ENCODE measurements at regions not wholly inside any gene's neighbourhood (a gene's known extent, or its start where the extent isn't known, plus 50 kb on each side); places are given as distances from the start of the nearest gene placed in this dataset.
"Not testable (repeated sequence)": the region's sequence is repeated elsewhere in the genome, so short reads cannot be mapped to it uniquely, and the experiment has no call there.

GRCh38 chr2:223298329-223298728 lies 246.3 kb downstream of the KCNE4 start:
- ATAC-seq = not testable (repeated sequence)

DNA sequence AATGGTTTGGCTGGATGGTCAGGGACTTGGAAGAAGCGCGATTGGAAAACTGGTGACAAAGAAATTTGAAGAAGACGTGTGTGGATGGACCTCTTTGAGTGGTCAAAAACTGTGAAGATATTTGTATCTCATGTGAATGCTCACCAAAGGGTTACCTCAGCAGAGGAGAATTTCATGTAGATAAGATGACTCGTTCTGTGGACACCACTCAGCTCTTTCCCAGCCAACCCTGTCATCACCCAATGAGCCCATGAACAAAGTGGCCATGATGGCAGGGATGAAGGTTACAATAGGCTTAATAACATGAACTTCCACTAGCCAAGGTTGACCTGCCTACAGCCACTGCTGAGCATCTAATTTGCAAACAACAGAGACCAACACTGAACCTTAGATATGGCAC lies 248.3 kb downstream of the KCNE4 start:
- ATAC-seq = no peak

DNA sequence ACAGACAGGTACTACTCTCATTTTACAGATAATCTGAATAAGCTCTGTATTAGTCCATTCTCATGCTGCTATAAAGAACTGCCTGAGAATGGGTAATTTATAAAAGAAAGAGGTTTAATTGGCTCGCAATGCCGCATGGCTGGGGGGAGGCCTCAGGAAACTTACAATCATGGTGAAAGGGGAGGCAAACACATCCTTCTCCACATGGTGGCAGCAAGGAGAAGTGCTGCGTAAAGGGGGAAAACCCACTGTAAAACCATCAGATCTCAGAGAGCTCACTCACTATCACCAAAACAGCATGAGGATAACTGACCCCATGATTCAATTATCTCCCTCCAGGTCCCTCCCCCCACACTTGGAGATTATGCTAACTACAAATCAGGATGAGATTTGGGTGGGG lies 254.4 kb downstream of the KCNE4 start:
- ATAC-seq = no peak

- no peak for ATAC-seq
Measured at GRCh38 chr2:223311889-223312680, 260.1 kb downstream of the KCNE4 start.

- no peak for ATAC-seq
Measured at GRCh38 chr2:223313101-223313500, 261.1 kb downstream of the KCNE4 start.

GRCh38 chr2:223314811-223315210 lies 262.8 kb downstream of the KCNE4 start:
- ATAC-seq = no peak

- no peak for ATAC-seq
Measured at GRCh38 chr2:223315813-223316212, 263.8 kb downstream of the KCNE4 start.

- ATAC-seq = no peak
Measured at GRCh38 chr2:223316342-223316741, 264.4 kb downstream of the KCNE4 start.

DNA sequence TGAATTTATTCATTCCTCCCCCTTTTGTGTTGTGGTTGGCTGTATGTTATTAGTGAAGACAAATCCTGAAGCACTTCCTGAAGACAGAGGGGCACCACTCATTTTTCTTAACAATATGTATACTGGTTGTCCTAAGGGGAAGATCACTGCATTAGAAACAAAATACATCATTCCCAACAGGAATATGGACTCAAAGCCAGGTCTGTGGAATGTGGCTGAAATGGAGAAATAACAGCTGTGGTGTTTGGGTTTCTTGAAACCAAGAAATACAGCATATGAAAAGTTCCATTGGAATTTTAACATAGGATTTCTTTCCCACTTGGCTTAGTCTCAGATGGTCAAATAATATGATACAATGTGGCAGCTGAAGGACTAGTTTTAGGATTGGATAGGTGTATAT lies 267.6 kb downstream of the KCNE4 start:
- ATAC-seq = no peak

- no peak for ATAC-seq
Measured at GRCh38 chr2:223324402-223324801, 272.4 kb downstream of the KCNE4 start.

- no peak for ATAC-seq
Measured at GRCh38 chr2:223328578-223328977, 273.6 kb downstream of the SCG2 start.

GRCh38 chr2:223330747-223331146 lies 271.4 kb downstream of the SCG2 start:
- not testable (repeated sequence) for ATAC-seq

DNA sequence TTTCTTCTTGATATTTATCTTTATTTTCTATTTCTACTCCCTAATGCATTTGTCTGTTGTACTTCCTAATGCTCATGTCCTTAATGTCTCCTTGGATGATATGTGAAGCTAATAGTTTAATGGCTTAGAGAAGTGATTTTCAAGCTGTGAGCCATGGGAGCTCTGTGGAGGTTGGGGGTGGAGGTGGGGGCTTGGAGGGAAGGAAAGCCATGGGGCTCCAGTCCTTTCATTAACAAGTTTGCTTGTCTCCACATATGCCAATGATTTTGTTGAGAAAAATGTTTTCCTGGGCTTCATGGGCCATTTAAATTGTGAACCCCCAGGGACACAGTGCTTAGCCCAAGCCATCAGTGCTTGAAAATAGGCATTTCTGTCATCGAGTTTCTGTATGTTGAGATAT lies 264.1 kb downstream of the SCG2 start:
- no peak for ATAC-seq

DNA sequence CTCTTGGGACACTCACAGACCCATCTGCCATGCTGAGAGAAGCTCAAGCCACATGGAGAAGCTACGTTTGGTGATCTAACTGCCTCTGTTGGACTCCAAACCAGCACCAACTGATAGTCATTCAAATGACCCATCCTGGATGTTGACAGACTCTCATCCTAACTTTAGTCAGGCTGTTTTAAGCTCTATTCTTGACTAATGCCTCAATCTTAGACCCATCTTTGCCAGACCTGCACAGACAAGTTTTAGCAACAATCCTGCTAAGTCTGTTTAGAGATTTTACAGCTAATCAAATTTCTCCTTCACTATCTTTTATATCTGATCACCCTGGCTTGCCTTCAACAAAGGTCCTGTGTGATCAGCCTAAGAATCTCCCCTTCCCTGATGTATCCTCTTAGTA lies 245.1 kb downstream of the SCG2 start:
- ATAC-seq = no peak

GRCh38 chr2:223363085-223363484 lies 239.1 kb downstream of the SCG2 start:
- no peak for ATAC-seq

- no peak for ATAC-seq
Measured at GRCh38 chr2:223365158-223365679, 236.9 kb downstream of the SCG2 start.

- ATAC-seq = no peak
Measured at GRCh38 chr2:223366566-223366965, 235.6 kb downstream of the SCG2 start.

GRCh38 chr2:223368481-223368880 lies 233.7 kb downstream of the SCG2 start:
- no peak for ATAC-seq

GRCh38 chr2:223369889-223370288 lies 232.3 kb downstream of the SCG2 start:
- ATAC-seq = no peak

DNA sequence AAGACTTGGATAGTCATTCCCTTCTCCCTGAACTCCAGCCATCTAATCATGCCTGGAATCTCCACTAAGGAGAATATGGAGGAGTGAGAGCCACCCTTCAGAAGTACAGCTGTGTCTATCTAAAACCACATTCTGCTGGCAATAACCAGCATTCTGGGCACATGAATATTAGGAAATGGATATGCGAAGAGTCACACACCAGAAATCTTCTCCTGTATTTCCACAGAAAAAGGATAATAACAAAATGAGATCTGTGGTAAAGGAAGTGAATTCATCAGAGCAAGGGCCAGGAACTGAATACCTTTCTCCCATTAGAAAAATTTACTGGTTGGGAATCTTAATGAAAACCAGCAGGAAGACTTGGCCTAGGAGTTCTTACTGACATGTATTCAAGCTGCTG lies 218.8 kb downstream of the SCG2 start:
- ATAC-seq = no peak

DNA sequence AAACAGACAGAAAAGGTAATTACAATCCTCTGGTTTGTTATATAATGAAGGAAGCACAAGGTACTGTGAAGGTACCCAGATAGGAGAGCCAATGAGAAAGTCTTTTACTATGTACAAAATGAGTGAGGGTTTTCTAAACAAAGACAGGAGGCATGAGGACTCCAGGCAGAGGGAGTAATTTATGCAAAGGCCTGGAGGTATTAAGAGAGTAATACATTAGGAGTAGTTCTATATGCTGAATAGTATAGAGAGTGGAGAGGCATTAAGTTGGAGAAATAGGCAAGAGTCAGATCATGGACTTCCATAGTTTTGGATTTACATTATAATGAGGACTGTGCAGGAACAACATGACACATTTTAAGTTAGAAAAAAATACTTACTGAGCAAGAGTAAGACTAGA lies 216.0 kb downstream of the SCG2 start:
- no peak for ATAC-seq

GRCh38 chr2:223386984-223387383 lies 215.2 kb downstream of the SCG2 start:
- no peak for ATAC-seq

DNA sequence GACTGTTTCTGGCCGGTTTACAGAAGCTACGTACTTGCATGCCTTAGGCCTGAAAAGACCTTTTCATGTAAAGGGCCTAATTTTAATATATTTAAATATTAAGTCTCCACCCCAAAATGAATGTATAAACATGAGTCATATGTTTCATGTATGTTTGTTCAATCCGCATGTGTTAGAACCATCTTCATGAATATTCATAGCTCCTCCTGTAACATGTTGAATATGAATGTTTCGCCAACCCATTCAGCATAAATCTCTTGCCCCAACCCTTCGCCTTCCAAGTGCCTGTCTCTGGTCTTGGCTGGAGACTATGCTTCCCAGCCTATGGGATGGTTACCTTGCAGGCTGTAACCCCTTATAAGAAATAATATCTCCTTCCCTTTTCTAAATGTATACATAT lies 212.5 kb downstream of the SCG2 start:
- no peak for ATAC-seq

DNA sequence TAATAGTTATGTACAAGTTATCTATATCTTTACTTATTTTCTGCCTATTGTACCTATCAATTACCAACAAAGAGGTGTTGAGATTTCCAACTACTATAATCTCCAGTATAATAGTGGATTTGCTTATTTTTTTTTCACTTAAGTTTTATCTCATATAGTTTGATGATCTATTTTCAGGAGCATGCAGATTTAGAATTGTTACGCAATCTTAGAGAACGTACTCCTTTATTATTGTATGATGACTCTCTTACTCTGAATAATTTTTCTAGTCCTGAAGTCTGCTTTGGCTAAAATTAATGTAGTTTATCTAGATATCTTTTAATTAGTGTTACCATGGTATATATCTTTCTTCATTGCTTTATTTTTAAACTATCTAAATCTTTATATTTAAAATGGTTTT lies 205.2 kb downstream of the SCG2 start:
- ATAC-seq = no peak
